GM18858 (cell line): ENCODE measurements at regions not wholly inside any gene's neighbourhood (a gene's known extent, or its start where the extent isn't known, plus 50 kb on each side); places are given as distances from the start of the nearest gene placed in this dataset.
A peak's percentile ranks its signal among the peaks of the same experiment; 100 is the strongest.

Source experiments
- ATAC-seq: cut with Tn5 transposase; IDR thresholded peaks from one replicate; pipeline ENCODE4 v1.9.1; 2021; ENCODE audit not compliant: unreplicated experiment

- ATAC-seq = peak; percentile 65
Measured at GRCh38 chr7:116145245-116145852, 65.0 kb upstream of the TES start.

- ATAC-seq = no peak
Measured at GRCh38 chr7:116148108-116148507, 62.2 kb upstream of the TES start.

GRCh38 chr7:116148626-116149025 is 61.7 kb upstream of the TES start:
- no peak for ATAC-seq

GRCh38 chr7:116150588-116150987 is 59.8 kb upstream of the TES start:
- ATAC-seq = peak; percentile 98

- ATAC-seq = no peak
Measured at GRCh38 chr7:116152276-116152675, 58.1 kb upstream of the TES start.

GRCh38 chr7:116153050-116153449 is 57.3 kb upstream of the TES start:
- ATAC-seq = no peak

GRCh38 chr7:116159711-116160110 is 50.6 kb upstream of the TES start:
- ATAC-seq = no peak
